ENCODE measurements at regions not wholly inside any gene's neighbourhood (a gene's known extent, or its start where the extent isn't known, plus 50 kb on each side); places are given as distances from the start of the nearest gene placed in this dataset.
"Not testable (repeated sequence)": the region's sequence is repeated elsewhere in the genome, so short reads cannot be mapped to it uniquely, and the experiment has no call there.

DNA sequence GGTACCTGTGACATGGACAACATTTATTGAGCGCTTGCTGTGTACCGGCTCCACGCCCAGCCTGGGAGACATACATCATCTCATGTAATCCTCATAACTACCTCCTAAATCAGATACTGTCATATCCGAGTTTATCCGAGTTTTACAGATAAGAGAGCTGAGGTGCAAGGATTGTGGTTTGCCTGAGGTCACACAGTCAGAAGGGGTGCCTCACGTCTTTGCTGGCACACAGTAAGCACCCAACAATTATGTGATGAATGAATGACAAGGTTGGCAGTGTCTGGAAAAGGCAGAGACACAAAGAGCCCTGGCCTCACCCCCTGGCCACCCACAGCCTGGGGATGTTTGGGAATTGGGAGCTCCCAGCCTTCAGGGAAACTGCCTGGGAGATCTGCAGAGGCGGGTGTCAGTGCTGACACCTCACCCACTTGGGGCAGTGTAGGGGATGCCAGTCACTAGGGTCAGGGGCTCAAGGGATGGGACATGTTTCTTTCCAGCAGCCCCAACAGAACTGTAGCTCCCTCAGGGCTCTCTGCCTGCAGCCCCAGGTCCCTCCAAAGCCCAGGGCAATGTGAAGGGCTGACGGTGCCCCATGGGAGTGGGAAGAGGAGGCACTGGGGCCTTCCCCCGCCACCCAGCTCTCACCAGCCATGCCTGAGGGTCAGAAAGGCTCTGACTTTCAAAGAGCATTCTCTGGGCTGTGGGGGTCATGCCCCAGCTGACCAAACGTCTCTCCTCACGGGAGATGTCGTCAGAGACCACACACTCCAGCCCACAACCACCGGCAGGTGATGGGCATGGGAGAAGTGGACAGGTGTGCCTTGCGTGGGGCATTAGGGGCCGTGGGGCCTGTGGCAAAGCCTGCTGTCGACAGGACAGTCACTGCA is 157.5 kb downstream of the ZFP36L2 start:
- no peak for DNase-seq

DNA sequence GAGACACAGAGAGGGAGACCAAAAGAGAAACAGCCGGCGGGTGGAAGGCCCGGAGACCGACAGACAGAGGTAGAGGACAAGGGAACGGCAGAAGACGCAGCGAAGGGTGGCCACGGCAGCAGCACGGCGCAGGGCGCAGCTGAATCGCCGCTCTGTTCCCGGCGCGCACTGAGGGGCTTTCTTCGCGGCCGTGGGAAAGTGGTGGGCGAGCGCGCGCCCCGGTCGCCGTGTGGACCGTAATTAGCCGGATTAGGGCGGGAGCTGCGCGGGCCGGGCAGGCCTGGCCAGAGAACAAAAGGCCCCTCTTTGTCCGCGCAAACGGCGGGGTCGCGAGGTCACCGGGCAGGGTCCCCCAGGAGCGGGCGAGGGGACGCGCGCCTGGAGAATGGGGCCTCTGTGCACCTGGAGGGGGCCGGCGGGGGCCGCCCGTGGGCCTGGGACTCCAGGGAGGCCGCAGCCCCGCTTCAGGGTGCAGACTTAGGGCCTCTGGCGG is 158.3 kb downstream of the ZFP36L2 start:
- DNase-seq, result no peak

DNA sequence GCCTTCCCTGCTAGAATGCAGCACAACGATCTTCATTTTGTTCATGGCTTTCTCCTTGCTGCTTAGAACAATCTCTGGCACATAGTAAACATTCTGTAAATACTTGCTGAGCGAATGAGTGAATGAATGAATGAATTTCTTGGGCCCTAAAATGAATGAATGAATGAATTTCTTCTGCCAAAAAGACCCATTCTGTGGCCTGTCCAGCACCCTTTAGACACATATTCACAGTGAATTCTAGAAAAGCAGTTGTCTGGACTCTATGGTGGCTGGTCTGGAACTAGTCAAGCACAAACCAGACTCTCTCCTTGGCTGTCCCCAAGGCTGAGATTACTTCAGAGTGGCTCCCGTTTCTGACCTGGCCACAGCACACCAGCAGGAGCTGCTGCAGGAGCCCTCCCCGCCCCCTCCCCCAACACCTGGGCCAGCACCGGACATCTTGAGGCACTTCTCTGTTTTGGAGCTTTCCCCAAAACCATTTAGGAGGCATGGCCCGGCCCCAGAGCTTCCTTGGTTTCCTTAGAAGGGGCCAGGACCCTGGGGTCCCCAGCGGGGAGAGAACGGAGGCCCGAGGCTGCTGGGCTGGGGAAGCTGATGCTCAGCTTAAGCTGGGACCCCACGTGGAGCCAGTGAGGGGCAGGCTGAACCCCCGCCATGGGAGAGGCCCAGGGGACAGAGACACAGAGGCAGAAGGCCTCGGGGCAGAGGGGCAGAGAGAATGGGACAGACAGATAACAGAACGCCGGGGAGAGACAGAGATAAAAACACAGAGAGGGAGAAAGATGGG is 159.0 kb downstream of the ZFP36L2 start:
- no peak for DNase-seq

DNA sequence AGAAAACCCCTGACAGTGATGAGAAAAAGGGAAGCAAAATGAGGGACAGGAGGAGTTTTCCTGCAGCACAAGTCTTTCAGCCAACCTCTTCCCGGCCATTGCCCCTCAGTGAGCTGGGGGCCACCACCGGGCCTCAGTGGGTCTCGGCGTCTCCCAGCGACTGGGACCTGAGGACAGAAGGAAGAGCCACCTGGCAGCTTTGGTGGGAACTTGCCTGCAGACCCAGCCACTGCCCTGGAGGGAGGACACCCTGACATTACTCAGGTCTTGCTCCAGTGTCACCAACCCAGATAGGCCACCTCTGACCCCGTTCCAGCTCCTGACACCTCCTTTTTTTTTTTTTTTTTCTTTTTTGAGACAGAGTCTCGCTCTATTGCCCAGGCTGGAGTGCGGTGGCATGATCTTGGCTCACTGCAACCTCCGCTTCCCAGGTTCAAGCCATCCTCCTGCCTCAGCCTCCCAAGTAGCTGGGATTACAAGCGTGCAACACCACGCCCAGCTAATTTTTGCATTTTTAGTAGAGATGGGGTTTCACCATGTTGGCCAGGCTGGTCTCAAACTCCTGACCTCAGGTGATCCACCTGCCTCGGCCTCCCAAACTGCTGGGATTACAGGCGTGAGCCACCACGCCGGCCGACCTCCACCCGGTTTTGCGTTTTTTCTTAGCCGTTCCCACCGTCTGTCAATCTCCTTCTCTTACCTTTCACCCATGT is 159.7 kb downstream of the ZFP36L2 start:
- not testable (repeated sequence) for DNase-seq

DNA sequence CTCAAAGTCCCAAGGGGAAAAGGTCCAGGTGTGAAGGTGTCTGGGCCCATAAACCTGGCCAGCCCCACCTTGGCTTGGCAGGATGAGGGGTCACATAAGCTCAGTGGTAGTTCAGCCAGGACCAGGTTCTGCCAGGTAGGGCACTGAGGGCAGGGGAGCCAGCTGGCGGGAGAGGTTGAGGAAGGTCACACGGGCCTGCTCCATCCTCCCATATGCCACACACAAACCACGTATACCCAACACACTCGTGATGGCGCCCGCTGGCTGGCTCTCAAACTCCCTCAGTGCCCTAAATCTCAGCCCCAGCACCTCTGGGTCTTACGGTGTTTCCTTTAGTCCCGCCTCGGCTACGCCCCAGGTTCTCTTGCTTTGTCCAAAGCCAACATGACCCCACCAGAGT is 160.5 kb downstream of the ZFP36L2 start:
- DNase-seq, result no peak

DNA sequence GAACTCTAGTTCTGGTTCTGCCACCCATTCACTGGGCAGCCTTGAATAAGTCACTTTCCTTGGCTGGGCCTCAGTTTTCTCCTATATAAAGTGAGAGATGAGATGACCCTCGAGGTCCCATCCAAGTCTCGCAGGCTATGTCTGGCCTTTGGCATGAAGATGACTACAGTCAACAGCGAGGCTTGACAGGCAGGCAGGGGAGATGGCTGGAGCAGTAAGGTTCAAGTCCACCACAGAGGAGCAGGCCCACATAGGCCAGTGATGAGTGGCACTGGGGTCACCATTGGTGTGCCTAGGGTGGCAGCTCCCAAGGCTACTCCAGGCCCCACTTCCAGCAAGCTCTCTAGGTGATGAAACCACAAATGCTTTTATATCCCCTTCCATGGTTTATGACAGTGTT is 161.4 kb downstream of the ZFP36L2 start:
- no peak for DNase-seq

DNA sequence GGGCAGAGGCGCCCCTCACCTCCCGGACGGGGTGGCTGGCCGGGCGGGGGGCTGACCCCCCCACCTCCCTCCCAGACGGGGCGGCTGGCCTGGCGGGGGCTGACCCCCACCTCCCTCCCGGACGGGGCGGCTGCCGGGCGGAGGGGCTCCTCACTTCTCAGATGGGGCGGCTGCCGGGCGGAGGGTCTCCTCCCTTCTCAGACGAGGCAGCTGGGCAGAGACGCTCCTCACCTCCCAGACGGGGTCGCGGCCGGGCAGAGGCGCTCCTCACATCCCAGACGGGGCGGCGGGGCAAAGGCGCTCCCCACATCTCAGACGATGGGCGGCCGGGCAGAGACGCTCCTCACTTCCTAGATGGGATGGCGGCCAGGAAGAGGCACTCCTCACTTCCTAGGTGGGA is 163.3 kb downstream of the ZFP36L2 start:
- not testable (repeated sequence) for DNase-seq

DNA sequence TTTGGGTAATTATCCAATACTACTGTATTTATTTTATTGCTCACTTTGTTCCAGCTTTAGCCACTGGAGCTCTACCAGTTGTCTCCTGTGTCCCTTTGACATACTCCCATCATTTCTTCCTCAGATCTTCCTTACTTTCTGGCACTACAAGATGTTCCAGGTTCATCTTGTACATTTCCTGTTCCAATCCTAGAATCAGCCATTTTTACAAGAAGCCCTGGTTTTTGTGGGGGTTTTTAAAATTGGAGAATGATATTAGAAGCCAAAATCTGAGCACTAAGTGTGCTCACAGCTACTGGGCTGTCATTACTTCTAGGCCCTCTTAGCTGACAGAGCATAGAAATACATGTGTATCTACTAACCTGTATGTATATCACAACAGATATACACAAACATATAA is 164.3 kb downstream of the ZFP36L2 start:
- DNase-seq, result no peak

DNA sequence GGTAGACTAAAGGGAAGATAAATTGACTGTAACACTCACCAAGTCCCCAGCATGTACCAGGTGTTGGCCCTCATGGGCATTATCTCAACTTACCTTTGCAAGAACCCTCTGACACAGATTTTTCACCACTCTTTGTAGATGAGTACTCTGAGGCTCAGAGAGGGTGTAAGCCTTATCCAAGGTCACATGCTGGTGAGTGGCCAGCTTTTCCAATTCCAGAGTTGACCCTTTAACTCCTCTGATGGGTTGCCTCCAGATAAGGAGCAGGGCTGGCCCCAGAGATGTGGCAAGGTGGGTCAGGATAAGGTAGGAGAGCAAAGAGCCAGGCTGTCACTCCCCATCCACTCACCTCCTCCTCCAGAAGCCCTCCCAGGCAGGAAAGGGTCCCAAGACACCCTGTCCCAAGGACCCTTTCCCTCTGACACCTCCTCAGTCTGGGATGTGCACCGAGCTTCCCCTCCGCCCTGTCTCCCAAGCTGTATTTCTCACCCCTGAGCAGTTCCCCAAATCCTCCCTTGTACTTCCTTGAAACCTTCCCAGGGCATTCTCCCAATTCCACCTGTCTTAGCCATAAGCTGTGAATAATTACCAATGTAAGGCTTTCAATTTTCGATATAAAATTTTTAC is 165.9 kb downstream of the ZFP36L2 start:
- DNase-seq, result no peak

DNA sequence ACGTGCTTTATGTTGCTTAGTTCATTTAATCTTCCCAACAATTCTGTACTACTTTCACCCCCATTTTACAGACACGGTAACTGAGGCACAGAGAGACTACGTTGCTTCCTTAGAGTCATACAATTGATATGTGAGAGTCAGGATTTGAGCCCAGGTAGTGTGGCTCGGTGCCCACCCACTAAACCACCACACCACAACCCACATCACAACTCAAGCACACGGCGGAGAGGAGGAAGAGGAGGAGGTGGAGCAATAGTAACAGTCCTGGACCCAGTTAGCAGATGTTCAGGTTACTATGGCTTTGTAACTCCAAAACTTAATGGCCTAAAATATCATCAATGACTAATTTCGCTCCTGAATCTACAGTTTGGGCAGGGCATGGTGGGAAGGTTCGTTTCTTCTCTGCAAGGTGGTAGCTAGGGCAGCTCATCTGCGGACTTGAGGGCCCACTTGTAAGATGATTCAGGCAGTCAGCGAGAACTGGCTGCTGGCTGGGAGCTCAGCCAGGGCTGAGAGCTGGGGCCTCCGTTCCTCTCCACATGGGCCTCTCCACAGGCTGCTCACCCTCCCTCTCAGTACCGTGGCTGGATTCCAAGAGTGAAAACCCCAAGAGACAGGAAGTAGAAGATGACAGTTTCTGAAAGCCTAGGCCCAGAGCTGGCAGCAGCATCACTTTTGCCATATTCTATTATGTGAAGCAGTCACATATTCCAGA is 167.1 kb downstream of the ZFP36L2 start:
- DNase-seq, result peak; percentile 69

DNA sequence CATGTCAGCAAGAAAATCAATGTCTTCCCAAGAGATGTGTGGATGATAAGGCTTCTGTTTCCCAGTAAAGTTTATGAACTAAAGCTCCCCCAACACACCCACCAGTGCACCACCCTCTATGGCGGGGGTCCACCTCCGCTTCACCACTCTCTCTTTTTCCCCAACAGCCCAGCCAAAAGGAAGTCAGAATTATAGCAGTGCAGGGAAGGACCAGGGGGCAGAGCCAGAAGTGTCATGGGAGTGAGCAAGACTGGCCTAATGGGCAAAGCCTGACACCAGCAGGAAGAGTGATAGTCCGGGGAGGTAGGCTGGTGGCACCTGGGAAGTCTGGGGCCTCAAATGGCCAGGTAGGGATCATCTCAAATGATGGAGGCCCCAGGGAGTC is 167.7 kb downstream of the ZFP36L2 start:
- DNase-seq, result no peak

DNA sequence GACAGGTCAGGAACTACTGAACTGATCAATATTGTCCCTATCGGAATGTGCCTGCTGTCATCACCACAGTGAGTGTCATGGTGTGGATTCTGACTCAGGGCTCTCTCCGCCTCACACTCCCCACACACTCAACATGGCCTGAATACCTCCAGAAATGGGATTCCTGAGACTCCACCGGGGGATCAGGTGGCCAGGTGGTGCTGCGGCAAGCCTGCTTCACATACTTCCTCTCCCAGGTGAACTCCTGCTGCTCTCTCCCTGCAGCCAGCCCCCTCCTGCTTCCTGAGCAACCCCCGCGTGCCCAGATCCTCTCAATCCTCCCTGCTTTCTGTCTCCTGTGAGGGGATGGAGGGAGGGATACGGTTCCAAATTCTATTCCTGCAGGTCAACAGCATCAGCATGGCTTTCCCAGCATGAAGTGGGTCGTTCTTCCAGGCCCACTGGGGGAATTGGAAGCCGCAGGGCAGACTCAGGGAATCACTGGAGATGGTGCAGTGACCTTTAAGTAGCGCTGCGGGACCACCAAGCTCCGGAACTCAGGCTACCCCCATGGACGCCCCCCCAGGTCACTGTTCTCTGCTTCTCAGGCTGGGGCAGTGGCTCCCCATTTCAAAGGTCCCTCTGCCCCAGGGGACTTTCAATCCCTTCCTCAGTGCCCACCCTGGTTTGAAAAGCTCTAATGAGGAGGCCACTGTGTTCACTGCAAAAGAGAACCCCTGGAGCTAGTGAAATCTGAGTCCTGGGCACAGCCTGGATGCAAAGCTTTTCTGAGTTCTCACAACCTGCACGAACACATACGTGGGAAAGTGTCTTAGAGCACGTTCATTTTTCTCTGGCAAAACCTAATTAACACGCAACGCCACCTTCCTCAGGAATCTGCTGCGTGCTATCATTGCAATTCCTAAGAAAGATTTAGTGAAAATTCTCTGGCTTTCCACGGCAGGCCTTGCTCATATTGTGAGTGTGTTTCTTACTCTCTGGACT is 168.4 kb downstream of the ZFP36L2 start:
- DNase-seq, result no peak

DNA sequence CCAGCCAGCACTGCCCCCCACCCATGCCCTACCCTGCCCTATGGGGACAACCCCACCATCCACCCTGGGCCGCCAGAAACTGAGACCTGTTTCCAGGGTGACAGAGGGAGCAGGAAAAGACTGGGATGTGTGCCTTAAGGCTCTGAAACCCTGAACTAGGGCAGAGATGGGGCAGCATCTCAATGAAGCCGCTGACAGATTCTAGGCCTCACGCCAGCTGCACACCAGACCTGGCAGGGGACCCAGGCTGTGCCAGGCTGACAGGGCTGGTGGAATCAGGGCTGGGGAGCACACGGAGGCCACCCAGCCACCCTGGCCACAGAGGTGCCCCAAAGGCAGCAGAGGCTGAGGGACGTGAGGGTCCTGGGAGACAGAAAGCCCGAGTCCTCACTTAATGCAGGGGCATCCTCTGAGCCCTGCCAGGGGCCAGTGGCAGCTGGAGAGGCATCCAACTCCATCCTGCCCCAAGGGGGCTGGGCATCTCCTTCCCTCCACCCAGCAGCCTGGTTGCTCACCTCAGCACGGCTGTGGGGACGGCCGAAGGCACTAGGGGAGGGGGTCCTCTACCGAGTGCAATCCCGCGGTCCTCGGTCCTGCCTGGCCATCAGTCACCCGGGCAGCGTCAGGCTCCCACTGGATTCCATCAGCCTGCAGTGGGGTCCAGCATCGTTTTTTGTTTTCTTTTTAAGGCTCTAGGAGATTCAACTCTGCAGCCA is 169.2 kb downstream of the ZFP36L2 start:
- DNase-seq, result peak; percentile 37

DNA sequence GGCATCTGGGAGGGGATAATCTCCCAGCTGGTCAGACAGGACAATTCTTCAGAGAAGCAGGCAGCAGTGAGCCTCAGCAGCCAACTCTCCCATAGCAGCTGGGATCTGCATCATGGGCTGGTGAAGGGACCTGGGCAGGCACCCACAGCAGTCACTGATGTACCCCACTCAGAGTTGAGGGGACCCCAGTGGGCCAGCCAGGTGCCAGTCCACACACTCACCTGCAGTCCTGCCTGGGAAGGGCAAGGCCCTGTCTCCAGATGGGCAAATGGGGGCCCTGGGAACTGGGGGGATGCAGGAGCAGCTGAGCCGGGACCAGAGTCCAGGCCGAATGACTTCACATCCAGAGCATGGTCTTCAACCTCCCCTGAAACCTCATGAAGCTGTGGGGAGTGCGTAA is 170.4 kb downstream of the ZFP36L2 start:
- DNase-seq, result no peak

DNA sequence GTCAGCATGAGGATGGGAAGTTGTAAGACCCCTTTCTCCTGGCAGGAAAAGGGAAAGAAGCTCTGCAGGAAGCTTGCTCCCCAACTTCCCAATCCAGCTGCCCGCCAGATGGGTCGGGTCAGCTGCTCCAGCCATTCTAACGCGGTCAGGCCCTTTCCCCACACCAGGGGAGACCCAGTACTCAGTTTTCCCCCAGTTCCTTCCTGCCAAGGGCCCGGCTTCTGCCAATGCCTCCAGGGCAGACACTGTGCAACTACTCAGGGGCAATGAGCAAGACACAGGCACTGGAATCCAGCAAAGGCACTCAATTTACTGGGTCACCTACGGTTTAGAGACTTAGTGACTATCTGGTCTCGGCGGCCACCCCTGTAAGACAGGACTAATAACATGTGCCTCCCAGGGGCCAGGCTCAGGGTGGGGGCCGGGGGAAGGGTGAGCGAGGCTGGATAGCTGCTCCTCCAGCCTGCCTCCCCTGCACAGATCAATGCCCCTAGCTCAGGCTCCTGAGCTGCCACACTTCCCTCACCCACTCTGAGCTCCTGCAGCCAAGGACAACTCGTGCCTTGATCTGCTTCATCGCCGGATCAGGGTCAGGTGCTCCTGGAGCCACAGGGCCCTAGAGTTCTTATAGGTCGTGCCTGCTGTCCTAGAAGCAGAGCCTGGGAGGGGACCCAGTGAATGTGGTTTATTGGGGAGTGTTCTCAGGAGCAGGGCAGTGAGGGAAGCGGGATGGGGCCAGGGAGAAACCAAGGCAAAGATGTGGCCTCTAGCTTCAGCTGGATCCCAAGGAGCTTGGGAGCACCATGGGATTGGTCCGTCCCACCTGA is 171.1 kb downstream of the ZFP36L2 start:
- DNase-seq, result no peak

DNA sequence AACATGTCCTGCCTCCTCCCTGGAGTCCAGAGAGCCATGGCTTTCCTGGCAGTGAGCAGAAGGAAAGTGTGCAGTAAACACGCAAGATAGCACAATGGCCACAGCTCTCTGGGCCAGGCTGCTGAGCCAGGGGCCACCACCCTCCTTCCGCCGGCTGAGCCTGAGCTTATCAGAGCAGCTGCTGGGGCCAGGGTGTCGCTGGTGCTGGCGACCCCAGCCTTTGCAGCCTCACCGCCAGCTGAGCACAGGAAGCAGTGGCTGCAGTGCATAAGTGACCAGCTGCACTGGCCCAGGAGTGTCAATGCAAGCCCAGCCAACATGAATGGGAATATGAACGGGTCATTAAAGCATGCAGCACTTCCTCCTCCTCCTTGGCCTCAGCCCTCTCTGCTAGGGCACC is 172.0 kb downstream of the ZFP36L2 start:
- no peak for DNase-seq

DNA sequence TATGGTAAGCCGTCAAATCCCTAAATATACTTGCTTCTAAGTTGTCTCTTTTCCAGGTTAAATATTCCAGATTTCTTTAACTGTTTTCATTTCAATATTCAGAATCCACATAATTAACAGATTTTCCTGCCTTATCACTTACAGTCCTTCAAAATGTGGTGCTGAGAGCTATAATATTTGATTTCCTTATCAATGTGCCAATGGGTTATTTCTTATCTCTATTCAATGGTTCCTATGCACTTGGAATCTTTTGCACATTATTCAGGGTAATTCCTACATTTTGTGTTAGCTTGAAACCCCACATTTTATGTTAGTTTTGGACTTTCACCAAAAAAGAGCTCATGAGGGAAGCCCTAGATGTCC is 173.5 kb downstream of the ZFP36L2 start:
- no peak for DNase-seq

DNA sequence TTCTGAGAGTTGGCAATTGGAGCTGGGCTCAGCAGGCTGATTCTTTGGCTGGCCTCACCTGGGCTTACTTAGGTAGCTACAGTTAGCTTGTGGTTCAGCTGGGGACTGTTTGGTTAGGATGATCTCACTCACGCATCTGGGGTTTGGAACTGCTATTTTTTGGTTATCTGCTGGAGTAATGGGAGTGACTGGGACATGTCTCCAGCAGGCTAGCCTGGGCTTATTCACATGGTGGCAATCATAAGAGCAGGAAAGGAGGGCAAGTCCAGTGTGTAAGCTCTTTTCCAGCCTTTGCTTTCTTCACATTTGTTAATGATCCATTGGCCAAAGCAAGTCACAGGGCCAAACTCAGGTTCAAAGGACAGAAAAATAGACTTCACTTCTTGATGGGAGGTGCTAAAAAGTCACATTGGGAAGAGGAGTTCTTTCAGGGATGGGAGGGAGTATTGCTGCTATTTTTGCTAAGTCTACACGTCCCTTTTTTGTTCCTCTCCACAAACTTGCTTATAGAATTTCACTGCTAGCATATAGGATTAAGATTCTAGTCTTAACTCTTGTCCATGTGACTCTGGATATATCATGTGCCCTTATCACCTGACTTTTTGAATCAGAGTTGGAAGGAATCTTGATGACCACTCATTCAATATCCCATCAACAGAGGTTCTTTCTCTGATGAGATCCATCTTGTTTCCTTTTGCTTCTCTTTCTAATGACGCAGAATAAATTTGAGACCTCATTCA is 174.0 kb downstream of the ZFP36L2 start:
- no peak for DNase-seq

DNA sequence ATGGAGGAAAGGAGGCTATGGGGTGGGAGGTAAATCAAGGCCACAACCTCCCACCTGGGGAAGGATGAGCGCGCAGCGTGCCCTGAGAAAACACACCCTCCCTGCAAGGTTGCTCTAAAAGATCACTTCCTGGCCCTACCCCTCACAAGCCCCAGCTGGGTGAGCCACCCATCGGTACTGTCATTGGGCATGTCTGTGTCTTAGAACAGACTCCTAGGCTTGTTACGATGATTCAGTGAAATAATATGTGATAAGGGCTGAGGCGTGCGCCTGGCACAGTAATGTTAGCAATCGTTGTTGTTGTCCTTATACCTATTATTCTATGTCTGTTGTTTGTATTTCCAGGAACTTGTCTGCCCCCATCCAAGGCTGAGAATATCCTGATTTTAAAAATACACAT is 175.1 kb downstream of the ZFP36L2 start:
- no peak for DNase-seq
